Lower lobe of right lung (tissue), 2 donors: ENCODE measurements at regions not wholly inside any gene's neighbourhood (a gene's known extent, or its start where the extent isn't known, plus 50 kb on each side); places are given as distances from the start of the nearest gene placed in this dataset.

Experiments
- ATAC-seq, 2 donors: fragments of 200-7000 bp; cut with Tn5 transposase; one replicate each; pipeline ENCODE4 v1.9.1; 2020 to 2022; ENCODE audit warnings: mild to moderate bottlenecking in 2 of 2, moderate library complexity in 2 of 2
- DNase-seq: peaks from one replicate; pipeline ENCODE4 v3.0.0-alpha.2; 2020
- H3K27ac ChIP-seq: fragments of 200-600 bp; one replicate; pipeline ENCODE4 v1.8.0; 2022
- H3K27me3 ChIP-seq: fragments of 200-600 bp; one replicate; pipeline ENCODE4 v1.8.0; 2022; ENCODE audit warnings: low read depth
- H3K36me3 ChIP-seq: fragments of 200-600 bp; one replicate; pipeline ENCODE4 v1.8.0; 2022; ENCODE audit warnings: mild to moderate bottlenecking
- H3K4me1 ChIP-seq: fragments of 200-600 bp; one replicate; pipeline ENCODE4 v1.8.0; 2022
- H3K4me3 ChIP-seq: fragments of 200-600 bp; one replicate; pipeline ENCODE4 v1.8.0; 2022; ENCODE audit warnings: mild to moderate bottlenecking
- H3K9me3 ChIP-seq: fragments of 200-600 bp; one replicate; pipeline ENCODE4 v1.8.0; 2022
- intact Hi-C: fragments of 100-400 bp; cut with DNase I; formaldehyde crosslinking; loops from one replicate; pipeline ENCODE4 v1.11.0; 2022
- TF ChIP-seq, protein P1 (sequence below): fragments of 200-600 bp; IDR thresholded peaks from one replicate; pipeline ENCODE4 v1.8.0; 2022; ENCODE audit warnings: antibody characterized with exemption, mild to moderate bottlenecking
- donor health status: DM: no; HTN: yes; CAD: no; lungs with severe emphysema.

DNA sequence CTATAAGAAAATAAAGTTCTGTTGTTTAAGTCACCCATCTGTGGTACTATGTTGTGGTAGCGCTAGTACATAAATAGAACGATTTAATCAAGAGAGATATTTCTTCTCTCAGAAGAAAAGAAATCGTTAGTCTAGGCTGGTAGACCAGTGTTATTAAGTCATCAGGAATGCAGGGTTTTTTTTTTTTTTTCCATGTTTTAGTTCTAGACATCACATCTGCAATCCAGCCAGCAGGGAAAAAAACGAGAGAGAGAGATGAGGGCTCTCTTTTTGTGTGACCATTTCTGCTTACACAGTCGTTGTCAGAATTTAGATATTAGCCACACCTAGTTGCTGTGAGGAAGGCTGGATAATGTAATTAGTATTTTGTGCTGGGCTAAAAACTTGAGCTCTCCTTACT lies 417.4 kb downstream of the TMA16 start:
- H3K4me3 ChIP-seq: no peak overlapping the region
- TF ChIP-seq, protein P1, sequence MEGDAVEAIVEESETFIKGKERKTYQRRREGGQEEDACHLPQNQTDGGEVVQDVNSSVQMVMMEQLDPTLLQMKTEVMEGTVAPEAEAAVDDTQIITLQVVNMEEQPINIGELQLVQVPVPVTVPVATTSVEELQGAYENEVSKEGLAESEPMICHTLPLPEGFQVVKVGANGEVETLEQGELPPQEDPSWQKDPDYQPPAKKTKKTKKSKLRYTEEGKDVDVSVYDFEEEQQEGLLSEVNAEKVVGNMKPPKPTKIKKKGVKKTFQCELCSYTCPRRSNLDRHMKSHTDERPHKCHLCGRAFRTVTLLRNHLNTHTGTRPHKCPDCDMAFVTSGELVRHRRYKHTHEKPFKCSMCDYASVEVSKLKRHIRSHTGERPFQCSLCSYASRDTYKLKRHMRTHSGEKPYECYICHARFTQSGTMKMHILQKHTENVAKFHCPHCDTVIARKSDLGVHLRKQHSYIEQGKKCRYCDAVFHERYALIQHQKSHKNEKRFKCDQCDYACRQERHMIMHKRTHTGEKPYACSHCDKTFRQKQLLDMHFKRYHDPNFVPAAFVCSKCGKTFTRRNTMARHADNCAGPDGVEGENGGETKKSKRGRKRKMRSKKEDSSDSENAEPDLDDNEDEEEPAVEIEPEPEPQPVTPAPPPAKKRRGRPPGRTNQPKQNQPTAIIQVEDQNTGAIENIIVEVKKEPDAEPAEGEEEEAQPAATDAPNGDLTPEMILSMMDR: no peak
- no peak for DNase-seq
- no peaks in the 10 kb centered on the region for H3K4me1 ChIP-seq
- no peaks in the 10 kb centered on the region for H3K36me3 ChIP-seq
- intact Hi-C loops: no loop called here
- H3K9me3 ChIP-seq: no peaks in the 10 kb centered on the region
- ATAC-seq: no peak
- no peak overlapping the region for H3K27ac ChIP-seq
- H3K27me3 ChIP-seq: no peaks in the 10 kb centered on the region

DNA sequence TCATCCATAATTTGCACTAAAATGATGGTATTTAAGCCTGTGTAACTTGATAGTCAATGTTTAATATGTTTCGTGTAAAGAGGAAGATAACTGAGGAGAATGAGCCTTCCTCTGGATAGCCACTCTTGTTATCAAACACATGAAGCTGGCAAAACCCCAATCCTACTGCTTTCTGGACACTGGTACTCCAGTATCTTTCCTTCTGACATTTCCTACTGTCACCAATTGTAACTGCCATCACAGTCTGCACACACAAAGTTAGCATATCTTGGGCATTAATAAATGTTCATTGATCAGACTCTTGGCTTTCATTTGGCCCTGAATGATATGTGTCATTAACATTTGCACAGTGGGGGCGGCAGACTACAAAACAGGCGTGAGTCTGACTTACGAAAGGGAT lies 419.1 kb downstream of the TMA16 start:
- H3K36me3 ChIP-seq: no peaks in the 10 kb centered on the region
- no peaks in the 10 kb centered on the region for H3K27me3 ChIP-seq
- intact Hi-C loops: no loop called here
- no peak for ATAC-seq
- no peak overlapping the region for H3K27ac ChIP-seq
- TF ChIP-seq, protein P1: no peak
- no peaks in the 10 kb centered on the region for H3K9me3 ChIP-seq
- DNase-seq: no peak
- H3K4me3 ChIP-seq: no peak overlapping the region
- no peaks in the 10 kb centered on the region for H3K4me1 ChIP-seq

DNA sequence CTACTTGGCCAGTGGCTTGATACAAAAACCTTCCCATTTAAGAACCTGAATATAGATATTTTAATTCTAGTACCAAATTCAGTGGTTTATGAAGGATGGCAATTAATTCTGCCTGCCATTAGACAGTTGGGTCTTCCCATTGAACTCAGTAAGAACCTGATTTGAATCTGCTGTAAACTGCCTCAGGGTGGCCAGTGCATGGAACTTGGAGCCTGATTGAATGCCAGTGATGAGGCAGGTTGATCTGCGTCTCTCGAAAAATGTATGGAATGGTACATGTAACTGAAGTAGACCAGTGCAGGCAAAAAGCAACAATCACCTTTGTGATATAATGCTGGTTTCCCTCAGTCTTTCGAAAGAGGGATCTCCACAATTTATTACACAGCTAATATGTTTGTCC lies 421.4 kb downstream of the TMA16 start:
- intact Hi-C loops: no loop called here
- Histone ChIP-seq H3K27me3 (no peaks in the 10 kb centered on the region), H3K4me3 (no peak overlapping the region), H3K9me3 (no peaks in the 10 kb centered on the region), H3K27ac (no peak overlapping the region), H3K36me3 (no peaks in the 10 kb centered on the region), H3K4me1 (no peaks in the 10 kb centered on the region)
- DNase-seq (no peak), ATAC-seq (no peak)
- TF ChIP-seq, protein P1: no peak

DNA sequence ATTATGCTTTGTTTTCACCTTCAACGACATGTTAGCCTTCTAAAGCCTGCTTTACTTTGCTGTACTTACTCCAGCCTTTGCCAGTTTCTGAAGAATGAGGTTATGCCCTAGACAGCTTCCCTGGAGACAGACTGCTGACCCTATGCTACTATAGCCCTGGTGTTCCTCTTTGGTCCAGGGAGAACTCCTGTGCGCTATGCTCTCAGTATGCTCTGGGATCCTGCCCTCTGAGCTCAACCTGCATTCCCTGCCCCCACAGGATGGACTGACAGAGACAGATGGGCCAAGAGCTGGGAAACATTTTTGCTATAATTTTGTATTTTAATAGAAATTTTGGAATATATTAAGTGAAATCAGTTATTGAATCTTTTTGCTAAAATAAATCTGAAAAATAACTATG lies 425.9 kb downstream of the TMA16 start:
- Histone ChIP-seq H3K9me3 (no peaks in the 10 kb centered on the region), H3K4me3 (no peak overlapping the region), H3K4me1 (no peaks in the 10 kb centered on the region), H3K36me3 (no peaks in the 10 kb centered on the region), H3K27ac (no peak overlapping the region), H3K27me3 (no peaks in the 10 kb centered on the region)
- TF ChIP-seq, protein P1: no peak
- ATAC-seq: no peak
- no peak for DNase-seq
- intact Hi-C loops: no loop called here

DNA sequence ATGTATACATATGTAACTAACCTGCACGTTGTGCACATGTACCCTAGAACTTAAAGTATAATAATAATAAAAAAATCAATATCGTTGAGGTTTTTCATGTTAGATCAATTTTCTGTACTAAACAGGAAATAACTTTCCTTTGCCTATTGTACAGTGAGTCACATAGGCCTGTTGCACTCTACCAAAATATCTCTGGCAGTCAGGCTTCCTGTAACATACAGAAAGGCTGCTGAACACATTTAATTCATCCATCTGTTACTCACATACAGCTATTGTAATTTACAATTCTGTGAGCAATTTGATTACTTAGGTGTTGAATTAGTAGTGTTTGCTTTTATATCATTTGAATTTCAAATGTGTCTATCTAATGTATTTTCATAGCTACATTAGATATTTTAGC lies 427.8 kb downstream of the TMA16 start:
- Histone ChIP-seq H3K27me3 (no peaks in the 10 kb centered on the region), H3K9me3 (no peaks in the 10 kb centered on the region), H3K4me1 (no peaks in the 10 kb centered on the region), H3K36me3 (no peaks in the 10 kb centered on the region), H3K27ac (no peak overlapping the region), H3K4me3 (no peak overlapping the region)
- intact Hi-C loops: no loop called here
- DNase-seq (no peak), ATAC-seq (no peak)
- TF ChIP-seq, protein P1: no peak

DNA sequence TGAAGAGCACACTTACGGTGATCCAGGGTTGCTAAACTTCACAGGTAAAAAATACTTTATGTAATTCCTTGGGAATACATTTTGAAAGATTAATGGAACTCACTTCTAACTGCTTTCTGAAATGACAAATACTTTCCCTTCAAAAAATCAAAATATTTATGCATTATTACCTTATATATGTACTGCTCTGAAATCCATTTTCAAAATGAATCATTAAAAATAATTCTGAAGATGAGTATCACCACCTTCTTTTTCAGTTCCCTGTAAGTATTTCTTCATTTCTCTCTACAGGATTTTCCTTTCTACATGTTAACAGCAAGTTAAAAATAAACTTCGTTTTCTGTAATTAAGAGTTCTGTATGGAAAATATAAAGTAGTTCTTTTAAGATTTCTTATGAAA lies 428.6 kb downstream of the TMA16 start:
- no peak overlapping the region for H3K4me3 ChIP-seq
- no peaks in the 10 kb centered on the region for H3K36me3 ChIP-seq
- DNase-seq (no peak), ATAC-seq (no peak)
- H3K9me3 ChIP-seq: no peaks in the 10 kb centered on the region
- no peaks in the 10 kb centered on the region for H3K4me1 ChIP-seq
- intact Hi-C loops: no loop called here
- H3K27ac ChIP-seq: no peak overlapping the region
- no peaks in the 10 kb centered on the region for H3K27me3 ChIP-seq
- TF ChIP-seq, protein P1: no peak
